HAP-1 (cell line): ENCODE measurements at regions not wholly inside any gene's neighbourhood (a gene's known extent, or its start where the extent isn't known, plus 50 kb on each side); places are given as distances from the start of the nearest gene placed in this dataset.

Experiments
- DNase-seq, 2 experiments: peaks; one replicate each; pipeline ENCODE4 v3.0.0-alpha.2; 2016 to 2020; ENCODE audit warnings: low spot score in 2 of 2
- H3K27me3 ChIP-seq: fragments of 250-450 bp; sonication (Bioruptor Pico); 2 replicates; pipeline ENCODE4 v1.5.1; 2020; ENCODE audit warnings: low read depth, mild to moderate bottlenecking, moderate library complexity
- H3K36me3 ChIP-seq: fragments of 250-450 bp; sonication (Bioruptor Pico); replicated peaks from 2 replicates; pipeline ENCODE4 v1.5.1; 2020; ENCODE audit warnings: mild to moderate bottlenecking
- H3K4me1 ChIP-seq: fragments of 250-450 bp; sonication (Bioruptor Pico); 2 replicates; pipeline ENCODE4 v1.5.1; 2020; ENCODE audit warnings: mild to moderate bottlenecking
- H3K4me3 ChIP-seq: fragments of 250-450 bp; sonication (Bioruptor Pico); 2 replicates; pipeline ENCODE4 v1.5.1; 2020; ENCODE audit warnings: mild to moderate bottlenecking, moderate library complexity
- H3K9me3 ChIP-seq: fragments of 250-450 bp; sonication (Bioruptor Pico); 2 replicates; pipeline ENCODE4 v1.5.1; 2020; ENCODE audit warnings: mild to moderate bottlenecking, moderate library complexity
- in situ Hi-C: fragments of 300-500 bp; cut with MboI; formaldehyde crosslinking; loops from 3 replicates; pipeline ENCODE4 v1.14.3; 2020; ENCODE audit warnings: low sequenced_read_pairs, inconsistent platforms, mixed read lengths

- in situ Hi-C loops: no loop called here
- Histone ChIP-seq H3K9me3 (no peaks in the 10 kb centered on the region), H3K36me3 (no peaks in the 10 kb centered on the region), H3K4me1 (no peaks in the 10 kb centered on the region), H3K27me3 (no peaks in the 10 kb centered on the region), H3K4me3 (no peak overlapping the region)
- no peak for DNase-seq
Measured at GRCh38 chr6:40274058-40274457, 313.1 kb downstream of the LRFN2 start.

- Histone ChIP-seq H3K27me3 (no peaks in the 10 kb centered on the region), H3K4me3 (no peak overlapping the region), H3K36me3 (no peaks in the 10 kb centered on the region), H3K9me3 (no peaks in the 10 kb centered on the region), H3K4me1 (no peaks in the 10 kb centered on the region)
- in situ Hi-C loops: no loop called here
- no peak for DNase-seq
Measured at GRCh38 chr6:40268614-40269013, 318.6 kb downstream of the LRFN2 start.

- no peaks in the 10 kb centered on the region for H3K4me1 ChIP-seq
- no peak overlapping the region for H3K4me3 ChIP-seq
- no peaks in the 10 kb centered on the region for H3K27me3 ChIP-seq
- no peaks in the 10 kb centered on the region for H3K9me3 ChIP-seq
- in situ Hi-C loops: no loop called here
- DNase-seq: no peak
- H3K36me3 ChIP-seq: no peaks in the 10 kb centered on the region
Measured at GRCh38 chr6:40268166-40268565, 319.0 kb downstream of the LRFN2 start.

- H3K4me1 ChIP-seq: no peaks in the 10 kb centered on the region
- DNase-seq: no peak
- in situ Hi-C loops: no loop called here
- no peaks in the 10 kb centered on the region for H3K27me3 ChIP-seq
- H3K4me3 ChIP-seq: no peak overlapping the region
- no peaks in the 10 kb centered on the region for H3K9me3 ChIP-seq
- H3K36me3 ChIP-seq: no peaks in the 10 kb centered on the region
Measured at GRCh38 chr6:40265615-40266014, 321.5 kb downstream of the LRFN2 start.

GRCh38 chr6:40263970-40264369 lies 323.2 kb downstream of the LRFN2 start:
- in situ Hi-C loops: no loop called here
- Histone ChIP-seq H3K4me1 (no peaks in the 10 kb centered on the region), H3K27me3 (no peaks in the 10 kb centered on the region), H3K4me3 (no peak overlapping the region), H3K9me3 (no peaks in the 10 kb centered on the region), H3K36me3 (no peaks in the 10 kb centered on the region)
- DNase-seq: no peak

- Histone ChIP-seq H3K4me3 (no peak overlapping the region), H3K4me1 (no peaks in the 10 kb centered on the region), H3K27me3 (no peaks in the 10 kb centered on the region), H3K9me3 (no peaks in the 10 kb centered on the region), H3K36me3 (no peaks in the 10 kb centered on the region)
- DNase-seq: no peak
- in situ Hi-C loops: no loop called here
Measured at GRCh38 chr6:40262363-40262762, 324.8 kb downstream of the LRFN2 start.

GRCh38 chr6:40258531-40258930 lies 324.3 kb upstream of the MOCS1 start:
- in situ Hi-C loops: no loop called here
- Histone ChIP-seq H3K4me1 (no peaks in the 10 kb centered on the region), H3K4me3 (no peak overlapping the region), H3K36me3 (no peaks in the 10 kb centered on the region), H3K27me3 (no peaks in the 10 kb centered on the region), H3K9me3 (no peaks in the 10 kb centered on the region)
- no peak for DNase-seq

GRCh38 chr6:40256831-40257230 lies 322.6 kb upstream of the MOCS1 start:
- no peaks in the 10 kb centered on the region for H3K36me3 ChIP-seq
- in situ Hi-C loops: no loop called here
- H3K4me3 ChIP-seq: no peak overlapping the region
- no peak for DNase-seq
- H3K9me3 ChIP-seq: no peaks in the 10 kb centered on the region
- no peaks in the 10 kb centered on the region for H3K27me3 ChIP-seq
- H3K4me1 ChIP-seq: no peaks in the 10 kb centered on the region

GRCh38 chr6:40256224-40256623 lies 322.0 kb upstream of the MOCS1 start:
- Histone ChIP-seq H3K36me3 (no peaks in the 10 kb centered on the region), H3K4me3 (no peak overlapping the region), H3K27me3 (no peaks in the 10 kb centered on the region), H3K4me1 (no peaks in the 10 kb centered on the region), H3K9me3 (no peaks in the 10 kb centered on the region)
- DNase-seq: no peak
- in situ Hi-C loops: no loop called here

GRCh38 chr6:40253420-40253819 lies 319.2 kb upstream of the MOCS1 start:
- H3K9me3 ChIP-seq: no peaks in the 10 kb centered on the region
- in situ Hi-C loops: no loop called here
- no peak for DNase-seq

GRCh38 chr6:40252531-40253258 lies 318.4 kb upstream of the MOCS1 start:
- no peak for DNase-seq
- in situ Hi-C loops: no loop called here
- Histone ChIP-seq H3K4me1 (no peaks in the 10 kb centered on the region), H3K36me3 (no peaks in the 10 kb centered on the region), H3K4me3 (no peak overlapping the region), H3K9me3 (no peaks in the 10 kb centered on the region), H3K27me3 (no peaks in the 10 kb centered on the region)

More at GRCh38 chr6:40253420-40253819, 319.2 kb upstream of the MOCS1 start:
- H3K4me1 ChIP-seq: no peaks in the 10 kb centered on the region
- no peak overlapping the region for H3K4me3 ChIP-seq
- H3K27me3 ChIP-seq: no peaks in the 10 kb centered on the region
- H3K36me3 ChIP-seq: no peaks in the 10 kb centered on the region

GRCh38 chr6:40251637-40252300 lies 317.5 kb upstream of the MOCS1 start:
- in situ Hi-C loops: no loop called here
- DNase-seq: no peak
- Histone ChIP-seq H3K4me1 (no peaks in the 10 kb centered on the region), H3K36me3 (no peaks in the 10 kb centered on the region), H3K4me3 (no peak overlapping the region), H3K9me3 (no peaks in the 10 kb centered on the region), H3K27me3 (no peaks in the 10 kb centered on the region)

- Histone ChIP-seq H3K4me1 (no peaks in the 10 kb centered on the region), H3K4me3 (no peak overlapping the region), H3K9me3 (no peaks in the 10 kb centered on the region), H3K36me3 (no peaks in the 10 kb centered on the region), H3K27me3 (no peaks in the 10 kb centered on the region)
- in situ Hi-C loops: no loop called here
- no peak for DNase-seq
Measured at GRCh38 chr6:40249935-40250334, 315.7 kb upstream of the MOCS1 start.

GRCh38 chr6:40247516-40248115 lies 313.4 kb upstream of the MOCS1 start:
- no peak for DNase-seq
- Histone ChIP-seq H3K27me3 (no peaks in the 10 kb centered on the region), H3K4me1 (no peaks in the 10 kb centered on the region), H3K4me3 (no peak overlapping the region), H3K36me3 (no peaks in the 10 kb centered on the region), H3K9me3 (no peaks in the 10 kb centered on the region)
- in situ Hi-C loops: no loop called here
